NT2/D1 (cell line): ENCODE measurements at regions not wholly inside any gene's neighbourhood (a gene's known extent, or its start where the extent isn't known, plus 50 kb on each side); places are given as distances from the start of the nearest gene placed in this dataset.

Experiments used
- SUZ12 ChIP-seq: IDR thresholded peaks from 2 replicates; pipeline ENCODE4 v1.6.1; 2011; ENCODE audit not compliant: insufficient read length, insufficient read depth; ENCODE audit errors: extremely low read depth
- YY1 ChIP-seq: IDR thresholded peaks from 2 replicates; pipeline ENCODE4 v1.6.1; 2011; ENCODE audit not compliant: insufficient read length, insufficient read depth

GRCh38 chr12:113561068-113561780 is 89.6 kb upstream of the LHX5 start:
- TF ChIP-seq YY1 (no peak), SUZ12 (no peak)
